DMS153 (cell line): ENCODE measurements at regions not wholly inside any gene's neighbourhood (a gene's known extent, or its start where the extent isn't known, plus 50 kb on each side); places are given as distances from the start of the nearest gene placed in this dataset.
"Not testable (repeated sequence)": the region's sequence is repeated elsewhere in the genome, so short reads cannot be mapped to it uniquely, and the experiment has no call there.

ENCODE experiments used
- DNase-seq: peaks from one replicate; lab custom pipeline; 2025; lab: John Stamatoyannopoulos, UW

GRCh38 chr18:43819397-43819796 is 542.1 kb upstream of the SYT4 start:
- DNase-seq: no peak

GRCh38 chr18:43819873-43820272 is 542.6 kb upstream of the SYT4 start:
- no peak for DNase-seq

GRCh38 chr18:43825768-43826167 is 548.5 kb upstream of the SYT4 start:
- DNase-seq: no peak

GRCh38 chr18:43826215-43826614 is 548.9 kb upstream of the SYT4 start:
- no peak for DNase-seq

GRCh38 chr18:43827311-43827710 is 550.0 kb upstream of the SYT4 start:
- no peak for DNase-seq

GRCh38 chr18:43830303-43830702 is 553.0 kb upstream of the SYT4 start:
- DNase-seq: no peak

- peak; percentile 90 for DNase-seq
Measured at GRCh38 chr18:43830947-43831346, 553.7 kb upstream of the SYT4 start.

- DNase-seq: no peak
Measured at GRCh38 chr18:43846299-43846698, 569.0 kb upstream of the SYT4 start.

GRCh38 chr18:43847164-43848091 is 570.1 kb upstream of the SYT4 start:
- DNase-seq: peak; percentile 14

- not testable (repeated sequence) for DNase-seq
Measured at GRCh38 chr18:43849831-43850230, 572.5 kb upstream of the SYT4 start.

- DNase-seq: no peak
Measured at GRCh38 chr18:43855376-43855775, 578.1 kb upstream of the SYT4 start.

GRCh38 chr18:43863180-43863579 is 585.9 kb upstream of the SYT4 start:
- DNase-seq: no peak

GRCh38 chr18:43866696-43867095 is 589.4 kb upstream of the SYT4 start:
- DNase-seq: no peak

- DNase-seq: no peak
Measured at GRCh38 chr18:43868497-43868995, 591.3 kb upstream of the SYT4 start.

GRCh38 chr18:43869451-43870008 is 592.2 kb upstream of the SYT4 start:
- DNase-seq: peak; percentile 31

GRCh38 chr18:43870626-43871025 is 593.3 kb upstream of the SYT4 start:
- no peak for DNase-seq

- no peak for DNase-seq
Measured at GRCh38 chr18:43875511-43875910, 598.2 kb upstream of the SYT4 start.

GRCh38 chr18:43876286-43876685 is 599.0 kb upstream of the SYT4 start:
- DNase-seq: no peak

- no peak for DNase-seq
Measured at GRCh38 chr18:43876748-43877147, 599.5 kb upstream of the SYT4 start.

- DNase-seq: no peak
Measured at GRCh38 chr18:43877616-43878321, 600.5 kb upstream of the SYT4 start.

GRCh38 chr18:43879415-43879814 is 602.1 kb upstream of the SYT4 start:
- no peak for DNase-seq

GRCh38 chr18:43882358-43883055 is 605.2 kb upstream of the SYT4 start:
- DNase-seq: no peak
